ENCODE measurements at regions not wholly inside any gene's neighbourhood (a gene's known extent, or its start where the extent isn't known, plus 50 kb on each side); places are given as distances from the start of the nearest gene placed in this dataset.
"Not testable (repeated sequence)": the region's sequence is repeated elsewhere in the genome, so short reads cannot be mapped to it uniquely, and the experiment has no call there.

DNA sequence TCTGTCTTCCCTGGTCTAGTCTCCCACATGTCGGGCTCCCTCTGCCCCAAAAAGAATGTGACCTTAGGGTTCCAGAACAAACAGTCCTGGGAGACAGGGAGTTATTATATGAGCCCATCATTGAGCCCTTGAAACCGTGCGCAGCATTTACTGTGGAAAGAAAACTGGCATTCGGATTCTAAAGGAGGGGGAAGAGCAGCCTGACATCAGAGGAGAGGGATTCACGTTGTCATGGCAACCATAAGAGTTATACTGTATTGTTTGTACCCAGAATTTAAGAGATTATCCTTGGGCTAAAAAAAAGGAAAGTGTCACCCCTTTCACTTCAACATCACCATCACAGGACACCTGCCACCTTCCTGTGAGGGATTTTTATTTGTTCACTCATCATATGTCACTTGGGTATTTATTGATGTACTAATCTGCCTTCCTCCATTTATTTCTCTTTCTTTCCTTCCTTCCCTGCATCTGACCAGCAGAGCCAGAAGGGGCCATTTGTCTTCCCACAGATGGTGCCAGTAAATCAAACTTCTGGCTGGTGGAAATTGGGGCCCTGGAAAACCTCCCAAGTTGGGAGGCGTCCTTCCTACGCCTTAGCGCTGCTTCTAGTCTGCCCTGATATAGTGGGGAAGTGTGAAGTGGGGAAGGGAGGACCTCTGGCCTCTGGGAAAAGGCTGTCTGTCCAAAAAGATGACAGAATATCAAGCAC is 64.9 kb upstream of the FRMPD3 start:
- Histone ChIP-seq H3K36me3 (no peaks in the 10 kb centered on the region), H3K27me3 (no peaks in the 10 kb centered on the region), H3K9me3 (no peaks in the 10 kb centered on the region), H3K4me3 (no peak overlapping the region), H3K27ac (no peak overlapping the region), H3K4me1 (no peaks in the 10 kb centered on the region)
- intact Hi-C loops (cut with DNase I): no loop called here
- no peak for ATAC-seq
- WGBS (ENCODE audit: insufficient coverage, low coverage, low lambda C conversion rate, missing lambda C conversion rate): 58% methylated on average over 7 of the region's 8 CpGs
- TF ChIP-seq, protein P1, sequence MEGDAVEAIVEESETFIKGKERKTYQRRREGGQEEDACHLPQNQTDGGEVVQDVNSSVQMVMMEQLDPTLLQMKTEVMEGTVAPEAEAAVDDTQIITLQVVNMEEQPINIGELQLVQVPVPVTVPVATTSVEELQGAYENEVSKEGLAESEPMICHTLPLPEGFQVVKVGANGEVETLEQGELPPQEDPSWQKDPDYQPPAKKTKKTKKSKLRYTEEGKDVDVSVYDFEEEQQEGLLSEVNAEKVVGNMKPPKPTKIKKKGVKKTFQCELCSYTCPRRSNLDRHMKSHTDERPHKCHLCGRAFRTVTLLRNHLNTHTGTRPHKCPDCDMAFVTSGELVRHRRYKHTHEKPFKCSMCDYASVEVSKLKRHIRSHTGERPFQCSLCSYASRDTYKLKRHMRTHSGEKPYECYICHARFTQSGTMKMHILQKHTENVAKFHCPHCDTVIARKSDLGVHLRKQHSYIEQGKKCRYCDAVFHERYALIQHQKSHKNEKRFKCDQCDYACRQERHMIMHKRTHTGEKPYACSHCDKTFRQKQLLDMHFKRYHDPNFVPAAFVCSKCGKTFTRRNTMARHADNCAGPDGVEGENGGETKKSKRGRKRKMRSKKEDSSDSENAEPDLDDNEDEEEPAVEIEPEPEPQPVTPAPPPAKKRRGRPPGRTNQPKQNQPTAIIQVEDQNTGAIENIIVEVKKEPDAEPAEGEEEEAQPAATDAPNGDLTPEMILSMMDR (IDR thresholded peaks at IDR 0.05): no peak
- no peak for TF ChIP-seq POLR2A (IDR thresholded peaks at IDR 0.05)
- DNase-seq: no peak

DNA sequence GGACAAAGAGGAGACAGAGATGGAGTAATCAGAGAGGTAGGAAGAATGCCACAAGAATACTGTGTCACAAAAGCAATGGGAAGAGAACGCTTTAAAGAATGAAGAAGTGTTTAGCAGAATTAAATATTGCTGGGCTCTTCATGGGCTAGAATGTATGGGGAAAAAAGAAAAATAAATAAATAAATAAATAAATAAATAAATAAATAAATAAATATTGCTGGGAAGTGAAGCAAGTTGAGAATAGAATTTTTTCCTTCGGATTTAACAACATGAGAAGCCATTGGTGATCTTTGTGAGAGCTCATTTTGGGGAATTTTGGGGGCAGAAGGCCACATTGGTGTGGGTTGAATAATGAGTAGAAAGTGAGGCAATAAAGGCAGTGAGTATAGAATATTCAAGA is 59.7 kb upstream of the FRMPD3 start:
- Histone ChIP-seq H3K36me3 (no peaks in the 10 kb centered on the region), H3K4me1 (no peaks in the 10 kb centered on the region), H3K4me3 (no peak overlapping the region), H3K9me3 (no peaks in the 10 kb centered on the region), H3K27me3 (no peaks in the 10 kb centered on the region), H3K27ac (no peak overlapping the region)
- 33% methylated on average over 2 of the region's 2 CpGs for WGBS (ENCODE audit: insufficient coverage, low coverage, low lambda C conversion rate, missing lambda C conversion rate)
- intact Hi-C loops (cut with DNase I): no loop called here
- no peak for ATAC-seq
- no peak for DNase-seq
- TF ChIP-seq, protein P1 (IDR thresholded peaks at IDR 0.05): no peak
- no peak for TF ChIP-seq POLR2A (IDR thresholded peaks at IDR 0.05)

DNA sequence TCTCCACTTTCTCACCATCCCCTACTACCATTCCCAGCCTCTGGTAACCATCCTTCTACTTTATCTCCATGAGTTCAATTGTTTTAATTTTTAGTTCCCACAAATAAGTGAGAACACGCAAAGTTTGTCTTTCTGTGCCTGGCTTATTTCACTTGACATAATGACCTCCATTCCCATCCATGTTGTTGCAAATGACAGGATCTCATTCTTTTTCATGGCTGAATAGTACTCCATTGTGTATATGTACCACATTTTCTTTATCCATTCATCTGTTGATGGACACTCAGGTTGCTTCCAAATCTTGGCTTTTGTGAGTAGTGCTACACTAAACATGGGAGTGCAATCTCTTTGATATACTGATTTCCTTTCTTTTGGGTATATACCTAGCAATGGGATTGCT is 55.8 kb upstream of the FRMPD3 start:
- H3K36me3 ChIP-seq; H3K9me3 ChIP-seq; H3K27me3 ChIP-seq; H3K4me1 ChIP-seq; DNase-seq; ATAC-seq; H3K27ac ChIP-seq; intact Hi-C loops (cut with DNase I); H3K4me3 ChIP-seq: not testable (repeated sequence)
- WGBS (ENCODE audit: insufficient coverage, low coverage, low lambda C conversion rate, missing lambda C conversion rate): 80% methylated on average over 1 of the region's 1 CpG

DNA sequence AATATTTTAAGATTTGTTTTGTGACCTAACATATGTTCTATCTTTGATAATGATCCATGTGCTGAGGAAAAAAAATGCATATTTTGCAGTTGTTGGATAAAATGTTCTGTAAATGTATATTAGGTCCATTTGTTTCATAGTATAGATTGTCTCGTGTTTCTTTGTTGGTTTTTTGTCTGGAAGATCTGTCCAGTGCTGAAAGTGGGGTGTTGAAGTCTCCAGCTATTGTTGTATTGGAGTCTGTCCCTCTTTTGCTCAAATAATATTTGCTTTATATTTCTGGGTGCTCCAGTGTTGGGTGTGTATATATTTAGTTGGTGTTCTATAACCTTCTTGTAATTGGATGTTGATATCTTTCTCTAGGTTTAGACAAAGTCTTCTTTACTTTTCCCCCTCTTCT is 53.2 kb upstream of the FRMPD3 start:
- TF ChIP-seq POLR2A (IDR thresholded peaks at IDR 0.05): no peak
- TF ChIP-seq, protein P1 (IDR thresholded peaks at IDR 0.05): no peak
- H3K4me3 ChIP-seq: no peak overlapping the region
- no peaks in the 10 kb centered on the region for H3K9me3 ChIP-seq
- H3K4me1 ChIP-seq: no peaks in the 10 kb centered on the region
- no peak overlapping the region for H3K27ac ChIP-seq
- H3K27me3 ChIP-seq: no peaks in the 10 kb centered on the region
- ATAC-seq (no peak), DNase-seq (no peak)
- intact Hi-C loops (cut with DNase I): no loop called here
- 18% methylated on average over 1 of the region's 1 CpG for WGBS (ENCODE audit: insufficient coverage, low coverage, low lambda C conversion rate, missing lambda C conversion rate)
- H3K36me3 ChIP-seq: no peaks in the 10 kb centered on the region

DNA sequence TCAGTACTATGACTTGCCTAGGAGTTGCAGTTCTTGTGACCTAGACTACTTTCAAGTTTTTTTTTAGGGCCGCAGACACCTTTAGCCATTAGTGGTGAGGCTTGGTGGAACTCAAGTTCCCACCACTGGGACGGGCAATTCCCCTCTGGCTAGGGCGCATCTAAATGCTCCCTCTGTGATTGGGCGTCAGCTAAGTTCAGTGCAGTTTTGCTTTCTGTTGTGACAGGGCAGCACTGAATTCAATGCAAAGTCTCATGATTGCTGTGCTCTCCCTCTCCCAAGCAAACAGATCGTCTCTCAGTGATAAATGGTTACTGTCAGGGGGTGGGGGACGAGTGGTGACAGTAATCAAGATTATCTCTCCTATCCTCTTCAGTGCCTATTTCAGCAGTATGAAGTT is 52.7 kb upstream of the FRMPD3 start:
- WGBS (ENCODE audit: insufficient coverage, low coverage, low lambda C conversion rate, missing lambda C conversion rate): 21% methylated on average over 3 of the region's 6 CpGs
- Histone ChIP-seq H3K4me1 (no peaks in the 10 kb centered on the region), H3K4me3 (no peak overlapping the region), H3K27ac (no peak overlapping the region), H3K27me3 (no peaks in the 10 kb centered on the region), H3K36me3 (no peaks in the 10 kb centered on the region), H3K9me3 (no peaks in the 10 kb centered on the region)
- TF ChIP-seq, protein P1 (IDR thresholded peaks at IDR 0.05): no peak
- no peak for TF ChIP-seq POLR2A (IDR thresholded peaks at IDR 0.05)
- no peak for ATAC-seq
- intact Hi-C loops (cut with DNase I): no loop called here
- DNase-seq: no peak
